Karpas-422 (cell line): ENCODE measurements at regions not wholly inside any gene's neighbourhood (a gene's known extent, or its start where the extent isn't known, plus 50 kb on each side); places are given as distances from the start of the nearest gene placed in this dataset.

Experiments used
- DNase-seq: peaks from one replicate; pipeline ENCODE4 v3.0.0-alpha.2; 2015
- H2AFZ ChIP-seq: fragments of 200-600 bp; sonication (generic); 2 replicates; pipeline ENCODE4 v1.6.1; 2014; ENCODE audit warnings: antibody characterized with exemption, low read length, mixed read lengths
- H3K27ac ChIP-seq: fragments of 200-600 bp; sonication (generic); 2 replicates; pipeline ENCODE4 v1.5.1; 2014; ENCODE audit warnings: mild to moderate bottlenecking, low read length, moderate library complexity
- H3K27me3 ChIP-seq: fragments of 200-600 bp; sonication (generic); 2 replicates; pipeline ENCODE4 v1.6.1; 2014; ENCODE audit warnings: low read length, mixed read lengths
- H3K36me3 ChIP-seq: fragments of 200-600 bp; sonication (generic); 2 replicates; pipeline ENCODE4 v1.6.1; 2014; ENCODE audit warnings: low read length, mixed read lengths; ENCODE audit not compliant: insufficient read depth
- H3K4me1 ChIP-seq: fragments of 200-600 bp; sonication (generic); 2 replicates; pipeline ENCODE4 v1.6.1; 2014; ENCODE audit warnings: mild to moderate bottlenecking, low read length, mixed read lengths
- H3K4me2 ChIP-seq: fragments of 200-600 bp; sonication (generic); 2 replicates; pipeline ENCODE4 v1.6.1; 2014; ENCODE audit warnings: low read length, low read depth, mild to moderate bottlenecking; ENCODE audit not compliant: poor library complexity, severe bottlenecking
- H3K4me3 ChIP-seq: fragments of 200-600 bp; sonication (generic); 2 replicates; pipeline ENCODE4 v1.5.1; 2014; ENCODE audit warnings: mild to moderate bottlenecking, antibody characterized with exemption, low read length, mixed read lengths
- H3K79me2 ChIP-seq: fragments of 200-600 bp; sonication (generic); 2 replicates; pipeline ENCODE4 v1.6.1; 2014; ENCODE audit warnings: mild to moderate bottlenecking, low read length, mixed read lengths
- H3K9ac ChIP-seq: fragments of 200-600 bp; sonication (generic); 2 replicates; pipeline ENCODE4 v1.6.0; 2014; ENCODE audit warnings: low read length
- H3K9me2 ChIP-seq: fragments of 200-600 bp; sonication (generic), shearing (Covaris generic); replicated peaks from 2 replicates; pipeline ENCODE4 v1.6.0; 2014; ENCODE audit warnings: mild to moderate bottlenecking, low read length, moderate library complexity; ENCODE audit not compliant: insufficient read depth
- H3K9me3 ChIP-seq: fragments of 300-700, 200-600 bp; sonication (generic); 2 replicates; pipeline ENCODE4 v1.6.1; 2014; ENCODE audit warnings: low read length, mixed read lengths
- H4K20me1 ChIP-seq: fragments of 200-600 bp; sonication (generic); 2 replicates; pipeline ENCODE4 v1.6.1; 2014; ENCODE audit warnings: mild to moderate bottlenecking, antibody characterized with exemption, low read length, low read depth; ENCODE audit not compliant: insufficient read depth

- H3K9me3 ChIP-seq = no peaks in the 10 kb centered on the region
- no peaks in the 10 kb centered on the region for H3K79me2 ChIP-seq
- no peak overlapping the region for H3K27ac ChIP-seq
- no peaks in the 10 kb centered on the region for H3K4me1 ChIP-seq
- H3K36me3 ChIP-seq = no peaks in the 10 kb centered on the region
- no peak overlapping the region for H2AFZ ChIP-seq
- no peak overlapping the region for H3K4me3 ChIP-seq
- no peaks in the 10 kb centered on the region for H4K20me1 ChIP-seq
- H3K9ac ChIP-seq = no peak overlapping the region
- no peak for DNase-seq
- no peaks in the 10 kb centered on the region for H3K9me2 ChIP-seq
- H3K4me2 ChIP-seq = no peak overlapping the region
- H3K27me3 ChIP-seq = no peaks in the 10 kb centered on the region
Observed at GRCh38 chr5:98513380-98513779, 260.1 kb upstream of the RGMB start.

- Histone ChIP-seq H3K27me3 (no peaks in the 10 kb centered on the region), H3K79me2 (no peaks in the 10 kb centered on the region), H2AFZ (no peak overlapping the region), H3K27ac (no peak overlapping the region), H3K9me2 (no peaks in the 10 kb centered on the region), H3K9me3 (no peaks in the 10 kb centered on the region), H3K4me2 (no peak overlapping the region), H4K20me1 (no peaks in the 10 kb centered on the region), H3K36me3 (no peaks in the 10 kb centered on the region), H3K4me3 (no peak overlapping the region), H3K4me1 (no peaks in the 10 kb centered on the region), H3K9ac (no peak overlapping the region)
- DNase-seq = no peak
Observed at GRCh38 chr5:98514215-98514614, 259.2 kb upstream of the RGMB start.

GRCh38 chr5:98516701-98517100, 256.8 kb upstream of the RGMB start:
- no peaks in the 10 kb centered on the region for H3K79me2 ChIP-seq
- H3K9ac ChIP-seq = no peak overlapping the region
- H3K36me3 ChIP-seq = no peaks in the 10 kb centered on the region
- no peaks in the 10 kb centered on the region for H3K9me2 ChIP-seq
- H4K20me1 ChIP-seq = no peaks in the 10 kb centered on the region
- no peak overlapping the region for H3K4me2 ChIP-seq
- H2AFZ ChIP-seq = no peak overlapping the region
- no peaks in the 10 kb centered on the region for H3K27me3 ChIP-seq
- no peak for DNase-seq
- no peaks in the 10 kb centered on the region for H3K9me3 ChIP-seq
- H3K4me1 ChIP-seq = no peaks in the 10 kb centered on the region
- H3K27ac ChIP-seq = no peak overlapping the region
- no peak overlapping the region for H3K4me3 ChIP-seq

GRCh38 chr5:98517560-98518366, 255.7 kb upstream of the RGMB start:
- Histone ChIP-seq H3K27me3 (no peaks in the 10 kb centered on the region), H3K4me3 (no peak overlapping the region)

GRCh38 chr5:98518754-98519153, 254.7 kb upstream of the RGMB start:
- no peaks in the 10 kb centered on the region for H4K20me1 ChIP-seq
- no peaks in the 10 kb centered on the region for H3K79me2 ChIP-seq
- no peaks in the 10 kb centered on the region for H3K27me3 ChIP-seq
- no peak overlapping the region for H2AFZ ChIP-seq
- H3K4me1 ChIP-seq = no peaks in the 10 kb centered on the region
- H3K9me2 ChIP-seq = no peaks in the 10 kb centered on the region
- DNase-seq = no peak
- H3K9ac ChIP-seq = no peak overlapping the region
- no peaks in the 10 kb centered on the region for H3K9me3 ChIP-seq
- no peak overlapping the region for H3K4me3 ChIP-seq
- no peaks in the 10 kb centered on the region for H3K36me3 ChIP-seq
- H3K4me2 ChIP-seq = no peak overlapping the region
- H3K27ac ChIP-seq = no peak overlapping the region

More at GRCh38 chr5:98517560-98518366, 255.7 kb upstream of the RGMB start:
- no peak overlapping the region for H3K4me2 ChIP-seq
- H3K9me2 ChIP-seq = no peaks in the 10 kb centered on the region
- no peaks in the 10 kb centered on the region for H3K36me3 ChIP-seq
- no peaks in the 10 kb centered on the region for H3K9me3 ChIP-seq
- H3K4me1 ChIP-seq = no peaks in the 10 kb centered on the region
- H3K79me2 ChIP-seq = no peaks in the 10 kb centered on the region
- no peak overlapping the region for H3K9ac ChIP-seq
- H2AFZ ChIP-seq = no peak overlapping the region
- no peak overlapping the region for H3K27ac ChIP-seq
- H4K20me1 ChIP-seq = no peaks in the 10 kb centered on the region
- DNase-seq = no peak

- H3K4me3 ChIP-seq = no peak overlapping the region
- H3K4me2 ChIP-seq = no peak overlapping the region
- H3K4me1 ChIP-seq = no peaks in the 10 kb centered on the region
- H4K20me1 ChIP-seq = no peaks in the 10 kb centered on the region
- no peak overlapping the region for H3K9ac ChIP-seq
- no peaks in the 10 kb centered on the region for H3K9me3 ChIP-seq
- H3K36me3 ChIP-seq = no peaks in the 10 kb centered on the region
- H3K27ac ChIP-seq = no peak overlapping the region
- no peaks in the 10 kb centered on the region for H3K79me2 ChIP-seq
- H3K27me3 ChIP-seq = no peaks in the 10 kb centered on the region
- H3K9me2 ChIP-seq = no peaks in the 10 kb centered on the region
- DNase-seq = no peak
- no peak overlapping the region for H2AFZ ChIP-seq
Observed at GRCh38 chr5:98519571-98519970, 253.9 kb upstream of the RGMB start.

GRCh38 chr5:98521821-98522220, 251.6 kb upstream of the RGMB start:
- Histone ChIP-seq H3K36me3 (no peaks in the 10 kb centered on the region), H3K4me2 (no peak overlapping the region), H3K9me3 (no peaks in the 10 kb centered on the region), H3K4me1 (no peaks in the 10 kb centered on the region), H3K79me2 (no peaks in the 10 kb centered on the region), H3K9ac (no peak overlapping the region), H3K9me2 (no peaks in the 10 kb centered on the region), H3K4me3 (no peak overlapping the region), H2AFZ (no peak overlapping the region), H4K20me1 (no peaks in the 10 kb centered on the region), H3K27ac (no peak overlapping the region), H3K27me3 (no peaks in the 10 kb centered on the region)
- no peak for DNase-seq

GRCh38 chr5:98524773-98525172, 248.7 kb upstream of the RGMB start:
- H3K4me1 ChIP-seq = no peaks in the 10 kb centered on the region
- H2AFZ ChIP-seq = no peak overlapping the region
- no peak overlapping the region for H3K4me3 ChIP-seq
- DNase-seq = no peak
- no peak overlapping the region for H3K9ac ChIP-seq
- H3K79me2 ChIP-seq = no peaks in the 10 kb centered on the region
- H3K36me3 ChIP-seq = no peaks in the 10 kb centered on the region
- H3K4me2 ChIP-seq = no peak overlapping the region
- H4K20me1 ChIP-seq = no peaks in the 10 kb centered on the region
- no peak overlapping the region for H3K27ac ChIP-seq
- no peaks in the 10 kb centered on the region for H3K9me2 ChIP-seq
- no peaks in the 10 kb centered on the region for H3K9me3 ChIP-seq
- no peaks in the 10 kb centered on the region for H3K27me3 ChIP-seq
